Hepatocyte (in vitro differentiated cells): ENCODE measurements at regions not wholly inside any gene's neighbourhood (a gene's known extent, or its start where the extent isn't known, plus 50 kb on each side); places are given as distances from the start of the nearest gene placed in this dataset.

Experiments
- DNase-seq: peaks from one replicate; pipeline ENCODE4 v3.0.0-alpha.2; 2016; ENCODE audit warnings: low spot score
- H2AFZ ChIP-seq: fragments of 200-600 bp; sonication (generic); 2 replicates; pipeline ENCODE4 v1.6.0; 2016; ENCODE audit warnings: antibody characterized with exemption, mild to moderate bottlenecking
- H3K27ac ChIP-seq: fragments of 200-600 bp; sonication (generic); 2 replicates; pipeline ENCODE4 v1.5.1; 2016; ENCODE audit warnings: mild to moderate bottlenecking
- H3K27me3 ChIP-seq: fragments of 200-600 bp; sonication (generic); 2 replicates; pipeline ENCODE4 v1.6.1; 2016
- H3K36me3 ChIP-seq: fragments of 200-600 bp; sonication (generic); replicated peaks from 2 replicates; pipeline ENCODE4 v1.5.1; 2016; ENCODE audit warnings: low read depth; ENCODE audit not compliant: insufficient read depth
- H3K4me1 ChIP-seq: fragments of 200-600 bp; sonication (generic); 2 replicates; pipeline ENCODE4 v1.5.1; 2016; ENCODE audit warnings: mild to moderate bottlenecking, moderate library complexity; ENCODE audit not compliant: insufficient read depth
- H3K4me2 ChIP-seq: fragments of 200-600 bp; sonication (generic); 2 replicates; pipeline ENCODE4 v1.6.0; 2016
- H3K4me3 ChIP-seq: fragments of 200-600 bp; sonication (generic); 2 replicates; pipeline ENCODE4 v1.5.1; 2016; ENCODE audit warnings: mild to moderate bottlenecking
- H3K79me2 ChIP-seq: fragments of 200-600 bp; sonication (generic); 2 replicates; pipeline ENCODE4 v1.6.0; 2017; ENCODE audit warnings: mild to moderate bottlenecking
- H3K9me2 ChIP-seq: fragments of 200-600 bp; sonication (generic); replicated peaks from 2 replicates; pipeline ENCODE4 v1.6.0; 2017; ENCODE audit warnings: mild to moderate bottlenecking; ENCODE audit not compliant: insufficient read depth
- H3K9me3 ChIP-seq: fragments of 200-600 bp; sonication (generic); 2 replicates; pipeline ENCODE4 v1.5.1; 2016; ENCODE audit warnings: low read depth, mild to moderate bottlenecking
- H4K20me1 ChIP-seq: fragments of 200-600 bp; sonication (generic); 2 replicates; pipeline ENCODE4 v1.6.0; 2016; ENCODE audit warnings: mild to moderate bottlenecking; ENCODE audit not compliant: insufficient read depth, poor library complexity, severe bottlenecking
- EZH2 ChIP-seq: fragments of 200-600 bp; sonication (generic); IDR thresholded peaks from 2 replicates; pipeline ENCODE4 v1.6.1; 2016; ENCODE audit warnings: antibody characterized with exemption, mild to moderate bottlenecking, borderline replicate concordance
- EZH2phosphoT487 ChIP-seq: fragments of 200-600 bp; sonication (generic); IDR thresholded peaks from one replicate; pipeline ENCODE4 v1.6.1; 2018; ENCODE audit warnings: antibody characterized with exemption, mild to moderate bottlenecking, low read depth, moderate library complexity; ENCODE audit not compliant: unreplicated experiment, severe bottlenecking
- WGBS: methylation state at CpG from one replicate; pipeline ENCODE4 v1.1.6; 2016; ENCODE audit warnings: low lambda C conversion rate; ENCODE audit errors: missing lambda C conversion rate; 5-methylcytosine and 5-hydroxymethylcytosine counted together
- TF ChIP-seq, protein P1 (sequence below): fragments of 200-600 bp; sonication (generic); IDR thresholded peaks from 2 replicates; pipeline ENCODE4 v1.5.1; 2016; ENCODE audit warnings: antibody characterized with exemption, mild to moderate bottlenecking; ENCODE audit not compliant: poor library complexity

DNA sequence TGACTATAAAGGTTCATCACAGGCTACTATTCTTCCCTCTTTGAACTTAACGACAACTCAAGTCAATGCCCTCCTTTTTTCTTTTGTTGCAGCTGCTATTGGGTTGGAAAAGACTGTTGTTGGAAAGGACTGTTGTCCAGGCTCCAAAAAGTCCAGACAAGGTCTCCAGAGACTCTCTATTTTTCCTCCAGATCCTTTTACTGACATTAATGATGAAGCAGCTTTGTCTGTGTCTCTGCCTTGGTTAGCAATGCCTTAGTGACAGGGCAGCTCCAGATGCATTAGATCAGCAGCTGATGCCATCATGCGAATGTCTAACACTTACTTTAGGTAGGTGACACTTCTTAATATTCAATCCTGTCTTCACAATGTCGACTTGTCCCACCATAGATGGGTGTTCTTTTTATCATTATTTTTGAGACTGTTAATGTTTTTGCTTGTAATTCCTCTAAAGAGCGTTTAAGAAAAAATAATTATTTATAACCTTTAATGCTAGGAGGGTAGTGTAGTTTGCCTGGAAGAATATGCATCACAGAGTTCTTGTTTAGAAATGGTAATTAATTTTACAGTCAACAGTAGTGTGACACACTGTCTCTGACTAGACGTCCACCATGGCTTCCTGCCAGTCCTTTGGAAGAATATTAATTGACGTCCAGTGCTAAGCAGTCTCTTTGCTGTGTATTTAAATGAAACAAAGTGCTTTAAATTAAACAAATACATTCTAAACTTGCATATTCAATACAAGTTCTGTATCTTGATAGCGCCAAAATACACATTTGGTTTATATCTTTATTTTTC lies 492.2 kb downstream of the NR2F1-AS1 start:
- Histone ChIP-seq H3K27me3 (no peaks in the 10 kb centered on the region), H3K9me2 (no peaks in the 10 kb centered on the region), H2AFZ (no peak overlapping the region), H3K36me3 (no peaks in the 10 kb centered on the region), H3K79me2 (no peaks in the 10 kb centered on the region), H3K27ac (no peak overlapping the region), H3K4me3 (no peak overlapping the region), H4K20me1 (no peaks in the 10 kb centered on the region), H3K4me2 (no peak overlapping the region), H3K4me1 (no peaks in the 10 kb centered on the region), H3K9me3 (no peaks in the 10 kb centered on the region)
- TF ChIP-seq EZH2 (no peak), EZH2phosphoT487 (no peak)
- TF ChIP-seq, protein P1, sequence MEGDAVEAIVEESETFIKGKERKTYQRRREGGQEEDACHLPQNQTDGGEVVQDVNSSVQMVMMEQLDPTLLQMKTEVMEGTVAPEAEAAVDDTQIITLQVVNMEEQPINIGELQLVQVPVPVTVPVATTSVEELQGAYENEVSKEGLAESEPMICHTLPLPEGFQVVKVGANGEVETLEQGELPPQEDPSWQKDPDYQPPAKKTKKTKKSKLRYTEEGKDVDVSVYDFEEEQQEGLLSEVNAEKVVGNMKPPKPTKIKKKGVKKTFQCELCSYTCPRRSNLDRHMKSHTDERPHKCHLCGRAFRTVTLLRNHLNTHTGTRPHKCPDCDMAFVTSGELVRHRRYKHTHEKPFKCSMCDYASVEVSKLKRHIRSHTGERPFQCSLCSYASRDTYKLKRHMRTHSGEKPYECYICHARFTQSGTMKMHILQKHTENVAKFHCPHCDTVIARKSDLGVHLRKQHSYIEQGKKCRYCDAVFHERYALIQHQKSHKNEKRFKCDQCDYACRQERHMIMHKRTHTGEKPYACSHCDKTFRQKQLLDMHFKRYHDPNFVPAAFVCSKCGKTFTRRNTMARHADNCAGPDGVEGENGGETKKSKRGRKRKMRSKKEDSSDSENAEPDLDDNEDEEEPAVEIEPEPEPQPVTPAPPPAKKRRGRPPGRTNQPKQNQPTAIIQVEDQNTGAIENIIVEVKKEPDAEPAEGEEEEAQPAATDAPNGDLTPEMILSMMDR: no peak
- 85% methylated on average over 7 of the region's 7 CpGs for WGBS
- no peak for DNase-seq

GRCh38 chr5:93087326-93087725 lies 493.7 kb downstream of the NR2F1-AS1 start:
- H3K79me2 ChIP-seq: no peaks in the 10 kb centered on the region
- H3K27me3 ChIP-seq: no peaks in the 10 kb centered on the region
- H3K4me3 ChIP-seq: no peak overlapping the region
- TF ChIP-seq EZH2phosphoT487 (no peak), EZH2 (no peak)
- TF ChIP-seq, protein P1: no peak
- H3K9me2 ChIP-seq: no peaks in the 10 kb centered on the region
- H3K36me3 ChIP-seq: no peaks in the 10 kb centered on the region
- H3K27ac ChIP-seq: no peak overlapping the region
- H3K9me3 ChIP-seq: no peaks in the 10 kb centered on the region
- WGBS: 95% methylated on average over 3 of the region's 3 CpGs
- DNase-seq: no peak
- no peak overlapping the region for H2AFZ ChIP-seq
- no peak overlapping the region for H3K4me2 ChIP-seq
- H4K20me1 ChIP-seq: no peaks in the 10 kb centered on the region
- H3K4me1 ChIP-seq: no peaks in the 10 kb centered on the region

DNA sequence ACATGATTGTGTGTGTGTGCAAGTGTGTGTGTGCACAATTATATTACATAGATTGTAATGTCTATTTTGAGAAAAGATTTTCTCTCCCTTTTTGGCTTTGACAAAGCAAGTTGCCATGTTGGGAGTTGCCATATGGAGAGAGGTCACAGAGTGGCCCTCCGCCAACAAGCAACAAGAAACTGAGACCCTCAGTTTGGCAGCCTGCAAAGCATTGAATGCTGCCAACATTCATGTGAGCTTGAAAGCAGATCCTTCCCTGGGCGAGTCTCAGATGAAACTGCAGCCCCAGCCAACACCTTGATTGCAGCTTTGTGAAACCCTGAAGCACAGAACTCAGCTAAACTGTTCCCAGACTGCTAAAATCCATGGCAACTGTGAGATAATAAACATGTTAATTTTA lies 498.0 kb downstream of the NR2F1-AS1 start:
- 88% methylated on average over 2 of the region's 2 CpGs for WGBS
- H3K36me3 ChIP-seq: no peaks in the 10 kb centered on the region
- no peak for DNase-seq
- no peak overlapping the region for H3K4me2 ChIP-seq
- no peak for TF ChIP-seq EZH2phosphoT487
- TF ChIP-seq, protein P1: no peak
- TF ChIP-seq EZH2: no peak
- no peaks in the 10 kb centered on the region for H3K9me3 ChIP-seq
- no peak overlapping the region for H3K27ac ChIP-seq
- H3K9me2 ChIP-seq: no peaks in the 10 kb centered on the region
- no peaks in the 10 kb centered on the region for H3K27me3 ChIP-seq
- no peaks in the 10 kb centered on the region for H4K20me1 ChIP-seq
- H3K4me3 ChIP-seq: no peak overlapping the region
- no peak overlapping the region for H2AFZ ChIP-seq
- no peaks in the 10 kb centered on the region for H3K79me2 ChIP-seq
- peaks cover 3% of the 10 kb centered on the region for H3K4me1 ChIP-seq
